ENCODE measurements at regions not wholly inside any gene's neighbourhood (a gene's known extent, or its start where the extent isn't known, plus 50 kb on each side); places are given as distances from the start of the nearest gene placed in this dataset.

- no peak for TF ChIP-seq SP1 (IDR thresholded peaks at IDR 0.05)
- TF ChIP-seq ARNT (IDR thresholded peaks at IDR 0.05), result no peak
- TF ChIP-seq LEF1 (IDR thresholded peaks at IDR 0.05; ENCODE audit: borderline replicate concordance), result no peak
- no peak for TF ChIP-seq TARDBP (IDR thresholded peaks at IDR 0.05)
- TF ChIP-seq PKNOX1 (IDR thresholded peaks at IDR 0.05), result no peak
- TF ChIP-seq FOXK2 (IDR thresholded peaks at IDR 0.05), result no peak
- no peak for TF ChIP-seq NFRKB (IDR thresholded peaks at IDR 0.05)
These were observed 234.6 kb downstream of the HAUS1 start for GRCh38 chr18:46338766-46339165.
